ENCODE measurements at regions not wholly inside any gene's neighbourhood (a gene's known extent, or its start where the extent isn't known, plus 50 kb on each side); places are given as distances from the start of the nearest gene placed in this dataset.

- no peak for TF ChIP-seq CTCF (conservative IDR thresholded peaks at IDR 0.05; ENCODE audit: low read length)
- DNase-seq (ENCODE audit: low read depth) = no peak
Observed at GRCh38 chr12:29053567-29053966, 95.5 kb upstream of the FAR2 start.

GRCh38 chr12:29054858-29055663 lies 94.0 kb upstream of the FAR2 start:
- no peak for DNase-seq (ENCODE audit: low read depth)
- TF ChIP-seq CTCF (conservative IDR thresholded peaks at IDR 0.05; ENCODE audit: low read length) = no peak
- no peak overlapping the region for H3K4me3 ChIP-seq (ENCODE audit: low read length)

More at GRCh38 chr12:29053567-29053966, 95.5 kb upstream of the FAR2 start:
- H3K4me3 ChIP-seq (ENCODE audit: low read length) = no peak overlapping the region

GRCh38 chr12:29066011-29066588 lies 83.0 kb upstream of the FAR2 start:
- H3K4me3 ChIP-seq (ENCODE audit: low read length) = no peak overlapping the region
- peak; percentile 62 for DNase-seq (ENCODE audit: low read depth)
- no peak for TF ChIP-seq CTCF (conservative IDR thresholded peaks at IDR 0.05; ENCODE audit: low read length)

- H3K4me3 ChIP-seq (ENCODE audit: low read length) = no peak overlapping the region
- no peak for DNase-seq (ENCODE audit: low read depth)
- TF ChIP-seq CTCF (conservative IDR thresholded peaks at IDR 0.05; ENCODE audit: low read length) = no peak
Observed at GRCh38 chr12:29067430-29067829, 81.6 kb upstream of the FAR2 start.

GRCh38 chr12:29070309-29070708 lies 78.8 kb upstream of the FAR2 start:
- TF ChIP-seq CTCF (conservative IDR thresholded peaks at IDR 0.05; ENCODE audit: low read length) = no peak
- H3K4me3 ChIP-seq (ENCODE audit: low read length) = no peak overlapping the region
- DNase-seq (ENCODE audit: low read depth) = no peak

- no peak for DNase-seq (ENCODE audit: low read depth)
- no peak for TF ChIP-seq CTCF (conservative IDR thresholded peaks at IDR 0.05; ENCODE audit: low read length)
Observed at GRCh38 chr12:29071099-29071498, 78.0 kb upstream of the FAR2 start.

GRCh38 chr12:29072631-29073030 lies 76.4 kb upstream of the FAR2 start:
- no peak for TF ChIP-seq CTCF (conservative IDR thresholded peaks at IDR 0.05; ENCODE audit: low read length)
- H3K4me3 ChIP-seq (ENCODE audit: low read length) = no peak overlapping the region
- no peak for DNase-seq (ENCODE audit: low read depth)

More at GRCh38 chr12:29071099-29071498, 78.0 kb upstream of the FAR2 start:
- H3K4me3 ChIP-seq (ENCODE audit: low read length) = no peak overlapping the region

Measured in AG10803 (cell line).